ENCODE measurements at regions not wholly inside any gene's neighbourhood (a gene's known extent, or its start where the extent isn't known, plus 50 kb on each side); places are given as distances from the start of the nearest gene placed in this dataset.

- TF ChIP-seq YY1 (IDR thresholded peaks at IDR 0.05; ENCODE audit: insufficient read depth, insufficient read length): no peak
- TF ChIP-seq ZNF274 (IDR thresholded peaks at IDR 0.05; ENCODE audit: low read depth, low read length): no peak
Measured at GRCh38 chr12:124411953-124412645, 117.2 kb downstream of the RFLNA start.
